ENCODE measurements at regions not wholly inside any gene's neighbourhood (a gene's known extent, or its start where the extent isn't known, plus 50 kb on each side); places are given as distances from the start of the nearest gene placed in this dataset.

- Histone ChIP-seq H3K9me3 (ENCODE audit: control insufficient read depth in 4 of 4, insufficient read depth in 3 of 4, low read length in 3 of 4) (no peaks in the 10 kb centered on the region), H3K27ac (ENCODE audit: low read depth in 1 of 2, low read length in 1 of 2) (peak overlapping the region; percentile 82 to 84), H3K36me3 (ENCODE audit: control insufficient read depth in 4 of 4, insufficient read depth in 4 of 4, low read length in 4 of 4) (no peaks in the 10 kb centered on the region), H3K4me1 (ENCODE audit: control insufficient read depth in 5 of 5, insufficient read depth in 5 of 5, low read length in 5 of 5) (peaks cover 0 to 31% (median 0%) of the 10 kb centered on the region in 5 donors), H3K27me3 (ENCODE audit: control insufficient read depth in 3 of 3, insufficient read depth in 3 of 3, low read length in 2 of 3) (no peaks in the 10 kb centered on the region), H3K4me3 (no peak overlapping the region), H3K9ac (ENCODE audit: insufficient read depth in 1 of 2, low read length in 2 of 2) (peak overlapping the region; percentile 52 to 93)
- ATAC-seq (ENCODE audit: insufficient read depth, low FRiP score) (peak; percentile 75), DNase-seq (peak; percentile 88 to 95 (median 95))
- WGBS, 2 donors = 32 to 57% methylated on average over 14 of the region's 14 CpGs
- no peak for TF ChIP-seq CTCF (IDR thresholded peaks at IDR 0.05; ENCODE audit: control extremely low read depth, extremely low read depth)
Observed at GRCh38 chr21:16419188-16419921, 689.6 kb downstream of the USP25 start.

- Histone ChIP-seq H3K4me1 (ENCODE audit: control insufficient read depth in 5 of 5, insufficient read depth in 5 of 5, low read length in 5 of 5) (peaks cover 0 to 40% (median 0%) of the 10 kb centered on the region in 5 donors), H3K9me3 (ENCODE audit: control insufficient read depth in 4 of 4, insufficient read depth in 3 of 4, low read length in 3 of 4) (no peaks in the 10 kb centered on the region), H3K27me3 (ENCODE audit: control insufficient read depth in 3 of 3, insufficient read depth in 3 of 3, low read length in 2 of 3) (no peaks in the 10 kb centered on the region), H3K4me3 (no peak overlapping the region), H3K9ac (ENCODE audit: insufficient read depth in 1 of 2, low read length in 2 of 2) (peak overlapping the region; percentile 52 to 93), H3K27ac (ENCODE audit: low read depth in 1 of 2, low read length in 1 of 2) (peak overlapping the region in 1 of 2 donors; percentile 82), H3K36me3 (ENCODE audit: control insufficient read depth in 4 of 4, insufficient read depth in 4 of 4, low read length in 4 of 4) (no peaks in the 10 kb centered on the region)
- no peak for TF ChIP-seq CTCF (IDR thresholded peaks at IDR 0.05; ENCODE audit: control extremely low read depth, extremely low read depth)
- DNase-seq (peak; percentile 68 to 92 (median 83)), ATAC-seq (ENCODE audit: insufficient read depth, low FRiP score) (no peak)
- WGBS, 2 donors = 26 to 43% methylated on average over 4 of the region's 4 CpGs
Observed at GRCh38 chr21:16420031-16420724, 690.4 kb downstream of the USP25 start.

GRCh38 chr21:16421007-16421406 lies 691.2 kb downstream of the USP25 start:
- Histone ChIP-seq H3K4me1 (ENCODE audit: control insufficient read depth in 5 of 5, insufficient read depth in 5 of 5, low read length in 5 of 5) (peaks cover 0 to 41% (median 0%) of the 10 kb centered on the region in 5 donors), H3K9me3 (ENCODE audit: control insufficient read depth in 4 of 4, insufficient read depth in 3 of 4, low read length in 3 of 4) (no peaks in the 10 kb centered on the region), H3K27ac (ENCODE audit: low read depth in 1 of 2, low read length in 1 of 2) (no peak overlapping the region), H3K36me3 (ENCODE audit: control insufficient read depth in 4 of 4, insufficient read depth in 4 of 4, low read length in 4 of 4) (no peaks in the 10 kb centered on the region), H3K9ac (ENCODE audit: insufficient read depth in 1 of 2, low read length in 2 of 2) (peak overlapping the region in 1 of 2 donors; percentile 27), H3K27me3 (ENCODE audit: control insufficient read depth in 3 of 3, insufficient read depth in 3 of 3, low read length in 2 of 3) (no peaks in the 10 kb centered on the region), H3K4me3 (no peak overlapping the region)
- 56 to 82% methylated on average over 2 of the region's 2 CpGs for WGBS, 2 donors
- no peak for DNase-seq
- no peak for ATAC-seq (ENCODE audit: insufficient read depth, low FRiP score)
- no peak for TF ChIP-seq CTCF (IDR thresholded peaks at IDR 0.05; ENCODE audit: control extremely low read depth, extremely low read depth)

Measured in lung (tissue), 11 donors.